WTC11 (cell line): ENCODE measurements at regions not wholly inside any gene's neighbourhood (a gene's known extent, or its start where the extent isn't known, plus 50 kb on each side); places are given as distances from the start of the nearest gene placed in this dataset.

Source experiments
- ATAC-seq: fragments of 200-7000 bp; cut with Tn5 transposase; 2 replicates; pipeline ENCODE4 v1.10.0; 2021; ENCODE audit warnings: mild to moderate bottlenecking, moderate library complexity
- CTCF ChIA-PET: fragments of 300-600 bp; sonication (Branson Sonifier 250); formaldehyde crosslinking; loops from one replicate; lab custom pipeline; 2021; ENCODE audit warnings: antibody characterized with exemption; lab: Charles Lee
- POLR2A ChIA-PET: fragments of 350-600 bp; sonication (Branson Sonifier 250); formaldehyde crosslinking; loops from one replicate; lab custom pipeline; 2021; ENCODE audit warnings: antibody characterized with exemption; lab: Charles Lee
- DNase-seq: peaks from one replicate; pipeline ENCODE4 v3.0.0; 2021; ENCODE audit warnings: low spot score
- H3K27ac Mint-ChIP-seq: 2 replicates; pipeline ENCODE4 v1.8.0; 2021; ENCODE audit warnings: mixed read lengths
- H3K27me3 Mint-ChIP-seq: 2 replicates; pipeline ENCODE4 v1.8.0; 2021; ENCODE audit warnings: low read depth, mild to moderate bottlenecking, moderate library complexity, mixed read lengths
- H3K36me3 Mint-ChIP-seq: 2 replicates; pipeline ENCODE4 v1.8.0; 2021; ENCODE audit warnings: mixed read lengths
- H3K4me1 Mint-ChIP-seq: 2 replicates; pipeline ENCODE4 v1.8.0; 2022; ENCODE audit warnings: mixed read lengths
- H3K4me3 Mint-ChIP-seq: 2 replicates; pipeline ENCODE4 v1.8.0; 2021; ENCODE audit warnings: mild to moderate bottlenecking, moderate library complexity, mixed read lengths
- H3K9me3 Mint-ChIP-seq: 2 replicates; pipeline ENCODE4 v1.8.0; 2021; ENCODE audit warnings: mixed read lengths
- AR ChIP-seq: fragments of 250-450 bp; sonication (Bioruptor Pico); IDR thresholded peaks from 2 replicates; pipeline ENCODE4 v1.9.0; 2021; ENCODE audit warnings: mild to moderate bottlenecking
- ELF4 ChIP-seq: sonication (generic); formaldehyde crosslinking; IDR thresholded peaks from 2 replicates; pipeline ENCODE4 v1.8.1; 2022; ENCODE audit warnings: low read depth, mild to moderate bottlenecking, moderate library complexity, missing genetic modification reagents
- GABPB1 ChIP-seq: sonication (generic); formaldehyde crosslinking; IDR thresholded peaks from 2 replicates; pipeline ENCODE4 v1.8.1; 2023; ENCODE audit warnings: mild to moderate bottlenecking, missing genetic modification reagents
- GRHL2 ChIP-seq: fragments of 250-450 bp; sonication (Bioruptor Pico); IDR thresholded peaks from 2 replicates; pipeline ENCODE4 v1.8.0; 2022; ENCODE audit warnings: mild to moderate bottlenecking, moderate library complexity; ENCODE audit not compliant: insufficient replicate concordance, severe bottlenecking
- GTF2I ChIP-seq: fragments of 250-450 bp; sonication (Bioruptor Pico); conservative IDR thresholded peaks from 2 replicates; pipeline ENCODE4 v1.4.0; 2021; ENCODE audit warnings: mild to moderate bottlenecking
- JAZF1 ChIP-seq: fragments of 250-450 bp; sonication (Bioruptor Pico); IDR thresholded peaks from 2 replicates; pipeline ENCODE4 v1.9.0; 2021; ENCODE audit warnings: moderate library complexity, mild to moderate bottlenecking, inconsistent platforms
- KAT7 ChIP-seq: sonication (generic); formaldehyde crosslinking; IDR thresholded peaks from 2 replicates; pipeline ENCODE4 v1.8.1; 2023; ENCODE audit warnings: missing genetic modification reagents, mild to moderate bottlenecking, borderline replicate concordance
- MXD4 ChIP-seq: fragments of 250-450 bp; sonication (Bioruptor Pico); IDR thresholded peaks from 2 replicates; pipeline ENCODE4 v1.8.0; 2021; ENCODE audit warnings: mild to moderate bottlenecking, moderate library complexity, borderline replicate concordance
- MYBL2 ChIP-seq: sonication (generic); formaldehyde crosslinking; IDR thresholded peaks from 2 replicates; pipeline ENCODE4 v1.8.1; 2023; ENCODE audit warnings: mild to moderate bottlenecking, moderate library complexity, missing genetic modification reagents
- NFATC4 ChIP-seq: fragments of 250-450 bp; sonication (Bioruptor Pico); IDR thresholded peaks from 2 replicates; pipeline ENCODE4 v1.9.0; 2021; ENCODE audit warnings: mild to moderate bottlenecking
- NR1H2 ChIP-seq: sonication (generic); formaldehyde crosslinking; IDR thresholded peaks from 2 replicates; pipeline ENCODE4 v1.9.0; 2021; ENCODE audit warnings: mild to moderate bottlenecking, moderate library complexity, missing genetic modification reagents
- OVOL2 ChIP-seq: fragments of 250-450 bp; sonication (Bioruptor Pico); IDR thresholded peaks from 2 replicates; pipeline ENCODE4 v1.9.0; 2021; ENCODE audit warnings: mild to moderate bottlenecking, borderline replicate concordance
- TCF7 ChIP-seq: sonication (generic); formaldehyde crosslinking; IDR thresholded peaks from 2 replicates; pipeline ENCODE4 v1.8.0; 2022; ENCODE audit warnings: mild to moderate bottlenecking, low read depth, missing genetic modification reagents, moderate library complexity
- TEAD4 ChIP-seq: sonication (generic); formaldehyde crosslinking; IDR thresholded peaks from 2 replicates; pipeline ENCODE4 v1.8.0; 2022; ENCODE audit warnings: mild to moderate bottlenecking, missing genetic modification reagents
- TP53 ChIP-seq: sonication (generic); formaldehyde crosslinking; IDR thresholded peaks from 2 replicates; pipeline ENCODE4 v1.8.1; 2023; ENCODE audit warnings: mild to moderate bottlenecking, missing genetic modification reagents
- ZNF121 ChIP-seq: sonication (generic); formaldehyde crosslinking; IDR thresholded peaks from 2 replicates; pipeline ENCODE4 v1.8.0; 2023; ENCODE audit warnings: missing genetic modification reagents
- ZNF138 ChIP-seq: sonication (generic); formaldehyde crosslinking; conservative IDR thresholded peaks from 2 replicates; pipeline ENCODE4 v1.8.1; 2022; ENCODE audit warnings: mild to moderate bottlenecking, moderate library complexity, missing genetic modification reagents
- ZNF416 ChIP-seq: fragments of 250-450 bp; sonication (Bioruptor Pico); IDR thresholded peaks from 2 replicates; pipeline ENCODE4 v1.9.0; 2021; ENCODE audit warnings: mild to moderate bottlenecking, inconsistent platforms
- ZNF512 ChIP-seq: sonication (generic); formaldehyde crosslinking; IDR thresholded peaks from 2 replicates; pipeline ENCODE4 v1.8.1; 2022; ENCODE audit warnings: missing genetic modification reagents, borderline replicate concordance
- TF ChIP-seq, protein P1 (sequence below): sonication (generic); formaldehyde crosslinking; IDR thresholded peaks from 2 replicates; pipeline ENCODE4 v1.8.1; 2022; ENCODE audit warnings: mild to moderate bottlenecking, missing genetic modification reagents, moderate library complexity, borderline replicate concordance
- TF ChIP-seq, protein P2 (sequence below): fragments of 250-450 bp; sonication (Bioruptor Pico); IDR thresholded peaks from 2 replicates; pipeline ENCODE4 v1.9.0; 2021; ENCODE audit warnings: mild to moderate bottlenecking
- TF ChIP-seq, protein P3 (sequence below): sonication (generic); formaldehyde crosslinking; IDR thresholded peaks from 2 replicates; pipeline ENCODE4 v1.8.0; 2022; ENCODE audit warnings: mild to moderate bottlenecking, missing genetic modification reagents
- TF ChIP-seq, protein P4 (sequence below): sonication (generic); formaldehyde crosslinking; IDR thresholded peaks from 2 replicates; pipeline ENCODE4 v1.8.0; 2023; ENCODE audit warnings: mild to moderate bottlenecking, missing genetic modification reagents
- TF ChIP-seq, protein P5 (sequence below): fragments of 250-450 bp; sonication (Bioruptor Pico); IDR thresholded peaks from 2 replicates; pipeline ENCODE4 v1.8.0; 2021; ENCODE audit warnings: mild to moderate bottlenecking

GRCh38 chr21:39088031-39088370 lies 95.2 kb downstream of the PSMG1 start:
- TF ChIP-seq ZNF121 (no peak), KAT7 (CRISPR knock-in tag) (no peak), ZNF512 (CRISPR knock-in tag) (no peak), JAZF1 (CRISPR knock-in tag) (no peak), NFATC4 (CRISPR knock-in tag) (no peak), MXD4 (CRISPR knock-in tag) (no peak), MYBL2 (CRISPR knock-in tag) (no peak), GTF2I (CRISPR knock-in tag) (no peak), GABPB1 (no peak), ZNF138 (CRISPR knock-in tag) (no peak), TCF7 (CRISPR knock-in tag) (no peak)
- TF ChIP-seq, protein P1, sequence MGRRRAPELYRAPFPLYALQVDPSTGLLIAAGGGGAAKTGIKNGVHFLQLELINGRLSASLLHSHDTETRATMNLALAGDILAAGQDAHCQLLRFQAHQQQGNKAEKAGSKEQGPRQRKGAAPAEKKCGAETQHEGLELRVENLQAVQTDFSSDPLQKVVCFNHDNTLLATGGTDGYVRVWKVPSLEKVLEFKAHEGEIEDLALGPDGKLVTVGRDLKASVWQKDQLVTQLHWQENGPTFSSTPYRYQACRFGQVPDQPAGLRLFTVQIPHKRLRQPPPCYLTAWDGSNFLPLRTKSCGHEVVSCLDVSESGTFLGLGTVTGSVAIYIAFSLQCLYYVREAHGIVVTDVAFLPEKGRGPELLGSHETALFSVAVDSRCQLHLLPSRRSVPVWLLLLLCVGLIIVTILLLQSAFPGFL = no peak
- TF ChIP-seq, protein P2, sequence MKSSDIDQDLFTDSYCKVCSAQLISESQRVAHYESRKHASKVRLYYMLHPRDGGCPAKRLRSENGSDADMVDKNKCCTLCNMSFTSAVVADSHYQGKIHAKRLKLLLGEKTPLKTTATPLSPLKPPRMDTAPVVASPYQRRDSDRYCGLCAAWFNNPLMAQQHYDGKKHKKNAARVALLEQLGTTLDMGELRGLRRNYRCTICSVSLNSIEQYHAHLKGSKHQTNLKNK (CRISPR knock-in tag) = no peak
- TF ChIP-seq, protein P3, sequence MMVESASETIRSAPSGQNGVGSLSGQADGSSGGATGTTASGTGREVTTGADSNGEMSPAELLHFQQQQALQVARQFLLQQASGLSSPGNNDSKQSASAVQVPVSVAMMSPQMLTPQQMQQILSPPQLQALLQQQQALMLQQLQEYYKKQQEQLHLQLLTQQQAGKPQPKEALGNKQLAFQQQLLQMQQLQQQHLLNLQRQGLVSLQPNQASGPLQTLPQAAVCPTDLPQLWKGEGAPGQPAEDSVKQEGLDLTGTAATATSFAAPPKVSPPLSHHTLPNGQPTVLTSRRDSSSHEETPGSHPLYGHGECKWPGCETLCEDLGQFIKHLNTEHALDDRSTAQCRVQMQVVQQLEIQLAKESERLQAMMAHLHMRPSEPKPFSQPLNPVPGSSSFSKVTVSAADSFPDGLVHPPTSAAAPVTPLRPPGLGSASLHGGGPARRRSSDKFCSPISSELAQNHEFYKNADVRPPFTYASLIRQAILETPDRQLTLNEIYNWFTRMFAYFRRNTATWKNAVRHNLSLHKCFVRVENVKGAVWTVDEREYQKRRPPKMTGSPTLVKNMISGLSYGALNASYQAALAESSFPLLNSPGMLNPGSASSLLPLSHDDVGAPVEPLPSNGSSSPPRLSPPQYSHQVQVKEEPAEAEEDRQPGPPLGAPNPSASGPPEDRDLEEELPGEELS (CRISPR knock-in tag) = no peak
- TF ChIP-seq, protein P4, sequence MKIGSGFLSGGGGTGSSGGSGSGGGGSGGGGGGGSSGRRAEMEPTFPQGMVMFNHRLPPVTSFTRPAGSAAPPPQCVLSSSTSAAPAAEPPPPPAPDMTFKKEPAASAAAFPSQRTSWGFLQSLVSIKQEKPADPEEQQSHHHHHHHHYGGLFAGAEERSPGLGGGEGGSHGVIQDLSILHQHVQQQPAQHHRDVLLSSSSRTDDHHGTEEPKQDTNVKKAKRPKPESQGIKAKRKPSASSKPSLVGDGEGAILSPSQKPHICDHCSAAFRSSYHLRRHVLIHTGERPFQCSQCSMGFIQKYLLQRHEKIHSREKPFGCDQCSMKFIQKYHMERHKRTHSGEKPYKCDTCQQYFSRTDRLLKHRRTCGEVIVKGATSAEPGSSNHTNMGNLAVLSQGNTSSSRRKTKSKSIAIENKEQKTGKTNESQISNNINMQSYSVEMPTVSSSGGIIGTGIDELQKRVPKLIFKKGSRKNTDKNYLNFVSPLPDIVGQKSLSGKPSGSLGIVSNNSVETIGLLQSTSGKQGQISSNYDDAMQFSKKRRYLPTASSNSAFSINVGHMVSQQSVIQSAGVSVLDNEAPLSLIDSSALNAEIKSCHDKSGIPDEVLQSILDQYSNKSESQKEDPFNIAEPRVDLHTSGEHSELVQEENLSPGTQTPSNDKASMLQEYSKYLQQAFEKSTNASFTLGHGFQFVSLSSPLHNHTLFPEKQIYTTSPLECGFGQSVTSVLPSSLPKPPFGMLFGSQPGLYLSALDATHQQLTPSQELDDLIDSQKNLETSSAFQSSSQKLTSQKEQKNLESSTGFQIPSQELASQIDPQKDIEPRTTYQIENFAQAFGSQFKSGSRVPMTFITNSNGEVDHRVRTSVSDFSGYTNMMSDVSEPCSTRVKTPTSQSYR (CRISPR knock-in tag) = no peak
- DNase-seq (no peak), ATAC-seq (no peak)
- Mint-ChIP-seq H3K9me3 (peaks cover 14% of the 10 kb centered on the region), H3K27me3 (no peaks in the 10 kb centered on the region; the same call in 1 of the 2 replicates), H3K27ac (no peak overlapping the region), H3K4me1 (peaks cover 8% of the 10 kb centered on the region), H3K36me3 (peaks cover 3% of the 10 kb centered on the region), H3K4me3 (no peak overlapping the region)
- ChIA-PET CTCF (interaction anchor here (1.5 to 4.0 kb wide), 2 partner anchors 9 to 49 kb away, joined by 3 to 17 read pairs; no protein-coding TSS in a partner anchor), POLR2A (no interaction called here)

DNA sequence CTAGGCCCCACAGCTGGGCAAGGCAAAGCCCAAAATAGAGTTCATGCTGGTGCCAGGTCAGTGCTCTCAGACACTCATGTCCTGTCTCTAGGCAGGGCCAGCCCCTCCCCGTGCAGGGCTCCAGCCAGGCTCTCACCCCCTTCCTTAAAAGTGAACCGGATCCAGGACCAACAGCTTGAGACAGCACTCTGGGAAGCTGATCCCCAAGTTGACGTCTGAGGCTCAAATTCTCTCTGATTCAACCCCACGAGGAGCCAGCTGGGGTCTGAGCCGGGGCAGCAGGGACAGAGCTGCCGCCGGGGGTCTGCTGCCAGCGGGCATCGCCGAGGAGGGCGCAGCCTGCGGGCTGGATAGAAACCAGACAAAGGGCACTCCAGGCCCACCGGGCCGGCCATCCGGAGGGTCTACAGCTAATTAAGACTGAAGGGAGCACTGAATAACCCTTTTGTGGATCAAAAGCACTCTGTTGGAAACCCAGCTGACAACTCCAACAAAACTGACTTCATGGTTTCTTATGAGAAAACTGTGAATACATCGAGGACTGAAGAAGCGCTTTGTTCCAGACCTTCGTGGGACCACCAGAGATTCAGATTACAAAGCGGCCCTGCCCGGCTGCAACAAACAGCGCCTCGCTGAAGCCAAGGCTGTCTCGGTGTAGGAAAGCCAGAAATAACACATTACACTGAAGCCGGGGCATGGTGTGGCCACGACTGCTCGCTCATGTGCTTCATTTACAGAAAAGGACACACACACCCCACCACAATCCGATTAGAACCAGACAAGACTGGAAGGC lies 95.8 kb downstream of the PSMG1 start:
- no peak for DNase-seq
- no peak for ATAC-seq
- Mint-ChIP-seq H3K27ac (no peak overlapping the region), H3K4me3 (no peak overlapping the region), H3K9me3 (peaks cover 14% of the 10 kb centered on the region), H3K36me3 (peaks cover 3% of the 10 kb centered on the region), H3K4me1 (peaks cover 12% of the 10 kb centered on the region), H3K27me3 (no peaks in the 10 kb centered on the region; the same call in 1 of the 2 replicates)
- POLR2A ChIA-PET = no interaction called here
- CTCF ChIA-PET = interaction anchor here (0.6 to 4.0 kb wide), 4 partner anchors 9 to 377 kb away, joined by 3 to 17 read pairs (median 4); no protein-coding TSS in a partner anchor
- TF ChIP-seq ZNF416 (CRISPR knock-in tag) (no peak), GRHL2 (no peak), AR (CRISPR knock-in tag) (no peak), TEAD4 (CRISPR knock-in tag) (no peak), OVOL2 (CRISPR knock-in tag) (no peak), NR1H2 (no peak), ELF4 (no peak), TP53 (CRISPR knock-in tag) (no peak)
- TF ChIP-seq, protein P5, sequence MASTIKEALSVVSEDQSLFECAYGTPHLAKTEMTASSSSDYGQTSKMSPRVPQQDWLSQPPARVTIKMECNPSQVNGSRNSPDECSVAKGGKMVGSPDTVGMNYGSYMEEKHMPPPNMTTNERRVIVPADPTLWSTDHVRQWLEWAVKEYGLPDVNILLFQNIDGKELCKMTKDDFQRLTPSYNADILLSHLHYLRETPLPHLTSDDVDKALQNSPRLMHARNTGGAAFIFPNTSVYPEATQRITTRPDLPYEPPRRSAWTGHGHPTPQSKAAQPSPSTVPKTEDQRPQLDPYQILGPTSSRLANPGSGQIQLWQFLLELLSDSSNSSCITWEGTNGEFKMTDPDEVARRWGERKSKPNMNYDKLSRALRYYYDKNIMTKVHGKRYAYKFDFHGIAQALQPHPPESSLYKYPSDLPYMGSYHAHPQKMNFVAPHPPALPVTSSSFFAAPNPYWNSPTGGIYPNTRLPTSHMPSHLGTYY (CRISPR knock-in tag) = no peak
